ENCODE measurements at regions not wholly inside any gene's neighbourhood (a gene's known extent, or its start where the extent isn't known, plus 50 kb on each side); places are given as distances from the start of the nearest gene placed in this dataset.

GRCh38 chr6:22064558-22064957 is 232.3 kb downstream of the PRL start:
- no peak overlapping the region for H3K4me3 ChIP-seq (ENCODE audit: low read depth in 1 of 2, low read length in 2 of 2)
- H4K20me1 ChIP-seq (ENCODE audit: insufficient read depth, low read length) = no peaks in the 10 kb centered on the region
- no peaks in the 10 kb centered on the region for H3K9me3 ChIP-seq (ENCODE audit: insufficient read depth, low read length, severe bottlenecking)
- peaks cover 12% of the 10 kb centered on the region for H3K79me2 ChIP-seq (ENCODE audit: insufficient read depth, low read length)
- ATAC-seq (ENCODE audit: insufficient read depth, low read depth) (no peak), DNase-seq (no peak)
- no peak overlapping the region for H3K4me2 ChIP-seq (ENCODE audit: insufficient read depth, low read length)
- H2AFZ ChIP-seq (ENCODE audit: low read depth, low read length) = no peak overlapping the region
- peak overlapping the region; percentile 94 for H3K27ac ChIP-seq (ENCODE audit: low read length)
- H3K36me3 ChIP-seq (ENCODE audit: insufficient read depth, low read length) = no peaks in the 10 kb centered on the region; the same call in 1 of the 2 replicates
- TF ChIP-seq EZH2 (IDR thresholded peaks at IDR 0.05; ENCODE audit: borderline replicate concordance, low read depth, low read length, severe bottlenecking) = no peak
- TF ChIP-seq CTCF (IDR thresholded peaks at IDR 0.05; ENCODE audit: borderline replicate concordance, extremely low read depth, low read length, poor library complexity, severe bottlenecking) = no peak
- no peaks in the 10 kb centered on the region for H3K27me3 ChIP-seq (ENCODE audit: insufficient read depth, low read length, poor library complexity)
- peaks cover 89% of the 10 kb centered on the region for H3K4me1 ChIP-seq (ENCODE audit: insufficient read depth, low read length)
- peak overlapping the region; percentile 15; the same call in 1 of the 2 replicates for H3K9ac ChIP-seq (ENCODE audit: low read depth, low read length)

GRCh38 chr6:22067122-22067521 is 229.7 kb downstream of the PRL start:
- no peaks in the 10 kb centered on the region; the same call in 1 of the 2 replicates for H3K36me3 ChIP-seq (ENCODE audit: insufficient read depth, low read length)
- H3K9ac ChIP-seq (ENCODE audit: low read depth, low read length) = no peak overlapping the region
- no peaks in the 10 kb centered on the region for H4K20me1 ChIP-seq (ENCODE audit: insufficient read depth, low read length)
- H3K27me3 ChIP-seq (ENCODE audit: insufficient read depth, low read length, poor library complexity) = no peaks in the 10 kb centered on the region
- ATAC-seq (ENCODE audit: insufficient read depth, low read depth) (no peak), DNase-seq (no peak)
- H3K27ac ChIP-seq (ENCODE audit: low read length) = peak overlapping the region; percentile 62
- no peak overlapping the region for H2AFZ ChIP-seq (ENCODE audit: low read depth, low read length)
- no peaks in the 10 kb centered on the region for H3K9me3 ChIP-seq (ENCODE audit: insufficient read depth, low read length, severe bottlenecking)
- peaks cover 84% of the 10 kb centered on the region for H3K4me1 ChIP-seq (ENCODE audit: insufficient read depth, low read length)
- TF ChIP-seq EZH2 (IDR thresholded peaks at IDR 0.05; ENCODE audit: borderline replicate concordance, low read depth, low read length, severe bottlenecking) (no peak), CTCF (IDR thresholded peaks at IDR 0.05; ENCODE audit: borderline replicate concordance, extremely low read depth, low read length, poor library complexity, severe bottlenecking) (no peak)
- no peak overlapping the region for H3K4me3 ChIP-seq (ENCODE audit: low read depth in 1 of 2, low read length in 2 of 2)
- H3K79me2 ChIP-seq (ENCODE audit: insufficient read depth, low read length) = no peaks in the 10 kb centered on the region
- no peak overlapping the region for H3K4me2 ChIP-seq (ENCODE audit: insufficient read depth, low read length)

- no peak for ATAC-seq (ENCODE audit: insufficient read depth, low read depth)
- no peak overlapping the region for H2AFZ ChIP-seq (ENCODE audit: low read depth, low read length)
- TF ChIP-seq EZH2 (IDR thresholded peaks at IDR 0.05; ENCODE audit: borderline replicate concordance, low read depth, low read length, severe bottlenecking) = no peak
- TF ChIP-seq CTCF (IDR thresholded peaks at IDR 0.05; ENCODE audit: borderline replicate concordance, extremely low read depth, low read length, poor library complexity, severe bottlenecking) = no peak
- no peaks in the 10 kb centered on the region for H4K20me1 ChIP-seq (ENCODE audit: insufficient read depth, low read length)
- H3K79me2 ChIP-seq (ENCODE audit: insufficient read depth, low read length) = no peaks in the 10 kb centered on the region
- H3K27ac ChIP-seq (ENCODE audit: low read length) = peak overlapping the region; percentile 62
- no peaks in the 10 kb centered on the region; the same call in 1 of the 2 replicates for H3K36me3 ChIP-seq (ENCODE audit: insufficient read depth, low read length)
- no peak for DNase-seq
- H3K9ac ChIP-seq (ENCODE audit: low read depth, low read length) = no peak overlapping the region
- peaks cover 84% of the 10 kb centered on the region for H3K4me1 ChIP-seq (ENCODE audit: insufficient read depth, low read length)
- H3K4me2 ChIP-seq (ENCODE audit: insufficient read depth, low read length) = no peak overlapping the region
- no peaks in the 10 kb centered on the region for H3K9me3 ChIP-seq (ENCODE audit: insufficient read depth, low read length, severe bottlenecking)
- H3K4me3 ChIP-seq (ENCODE audit: low read depth in 1 of 2, low read length in 2 of 2) = no peak overlapping the region
- H3K27me3 ChIP-seq (ENCODE audit: insufficient read depth, low read length, poor library complexity) = no peaks in the 10 kb centered on the region
Observed at GRCh38 chr6:22067671-22068070, 229.2 kb downstream of the PRL start.
